NCI-H2081 (cell line): ENCODE measurements at regions not wholly inside any gene's neighbourhood (a gene's known extent, or its start where the extent isn't known, plus 50 kb on each side); places are given as distances from the start of the nearest gene placed in this dataset.

Source experiments
- DNase-seq, 2 experiments: peaks; one replicate each; lab custom pipeline; 2025; lab: John Stamatoyannopoulos, UW

- DNase-seq, result no peak
These were observed 1107.3 kb upstream of the NRXN1 start for GRCh38 chr2:52139241-52139640.

GRCh38 chr2:52135235-52135634 is 1103.3 kb upstream of the NRXN1 start:
- no peak for DNase-seq

- DNase-seq, result no peak
These were observed 1096.1 kb upstream of the NRXN1 start for GRCh38 chr2:52128081-52128480.

DNA sequence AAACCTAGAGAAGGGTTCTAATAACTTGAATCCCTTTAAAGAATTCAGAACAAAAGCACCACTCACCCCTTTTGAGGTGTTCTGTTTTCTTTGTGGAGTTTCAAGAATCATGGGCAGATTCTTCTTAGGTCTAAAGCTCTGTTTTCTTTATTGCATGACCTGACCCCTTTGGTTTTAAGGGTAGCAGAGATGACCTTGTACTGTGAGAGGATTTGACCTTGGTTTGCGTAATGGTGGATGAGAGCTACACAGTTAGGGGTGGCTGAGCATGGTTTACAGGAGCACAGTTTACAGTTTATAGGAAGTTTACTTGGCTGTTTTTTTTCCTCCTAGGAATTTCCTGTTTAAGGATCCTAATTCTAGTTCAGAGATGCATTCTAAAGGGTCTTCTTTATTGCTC is 1095.6 kb upstream of the NRXN1 start:
- no peak for DNase-seq

DNA sequence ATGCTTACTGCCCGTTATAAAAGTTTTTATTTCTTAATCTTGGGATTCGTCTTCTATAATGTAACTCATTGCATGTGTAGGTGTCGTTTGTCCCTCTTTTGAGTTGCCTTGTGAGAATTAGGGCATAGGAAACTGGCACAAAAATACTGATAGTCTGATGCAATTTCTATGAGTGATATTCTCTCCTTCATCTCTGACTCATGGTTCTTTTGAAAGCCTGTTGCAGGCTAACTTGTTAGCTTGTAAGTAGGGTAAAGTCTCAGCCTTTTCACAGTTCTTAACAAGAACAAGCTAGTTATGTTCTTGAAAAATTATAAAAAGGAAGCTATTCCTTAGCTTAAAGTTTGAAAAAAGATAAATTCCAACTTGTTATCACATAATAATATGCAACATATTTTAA is 1085.4 kb upstream of the NRXN1 start:
- no peak for DNase-seq

- DNase-seq, result peak in 1 of 2 experiments; percentile 6
These were observed 1083.8 kb upstream of the NRXN1 start for GRCh38 chr2:52115750-52116149.

DNA sequence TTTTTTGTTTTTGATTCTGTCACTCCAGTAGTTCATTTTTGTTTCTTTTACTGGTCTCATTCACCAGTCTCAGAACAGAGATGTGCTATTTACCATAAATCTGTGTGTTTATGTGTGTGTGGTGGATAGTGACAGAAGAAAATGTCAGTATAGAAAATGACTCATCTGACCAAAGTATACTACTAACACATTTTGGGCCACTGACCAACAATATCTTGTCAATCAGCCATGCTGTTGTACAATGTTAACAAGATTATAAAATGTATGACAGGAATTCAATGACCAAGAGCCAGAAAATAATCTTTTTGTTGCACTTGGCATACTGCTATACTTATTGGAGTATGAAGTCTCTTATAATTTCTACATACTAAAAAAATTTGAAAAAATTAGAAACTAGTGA is 1081.4 kb upstream of the NRXN1 start:
- DNase-seq, result no peak

GRCh38 chr2:52112141-52112540 is 1080.2 kb upstream of the NRXN1 start:
- DNase-seq, result no peak

- DNase-seq, result no peak
These were observed 1075.2 kb upstream of the NRXN1 start for GRCh38 chr2:52107124-52107523.

DNA sequence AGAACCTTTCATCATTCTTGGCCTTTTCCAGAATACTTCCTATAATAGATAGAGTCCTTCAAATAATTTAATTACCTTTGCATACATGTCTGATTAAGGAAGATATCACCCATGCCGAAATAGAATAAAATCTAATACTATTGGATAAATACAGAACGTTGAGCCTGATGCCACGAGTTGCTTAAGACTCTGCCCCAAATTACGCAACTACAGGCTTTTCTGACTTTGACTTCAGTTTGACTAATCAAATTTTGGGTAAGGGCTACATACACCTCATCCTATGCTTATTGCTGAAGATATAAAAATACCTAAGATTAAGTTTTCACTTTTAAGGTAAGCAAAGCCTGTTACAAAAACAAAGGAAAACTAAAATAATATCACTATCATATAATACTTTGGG is 1065.1 kb upstream of the NRXN1 start:
- DNase-seq, result no peak

- DNase-seq, result no peak
These were observed 1052.8 kb upstream of the NRXN1 start for GRCh38 chr2:52084759-52085158.

GRCh38 chr2:52083214-52083613 is 1051.3 kb upstream of the NRXN1 start:
- no peak for DNase-seq

- no peak for DNase-seq
These were observed 1050.7 kb upstream of the NRXN1 start for GRCh38 chr2:52082646-52083045.

- no peak for DNase-seq
These were observed 1047.7 kb upstream of the NRXN1 start for GRCh38 chr2:52079602-52080001.

DNA sequence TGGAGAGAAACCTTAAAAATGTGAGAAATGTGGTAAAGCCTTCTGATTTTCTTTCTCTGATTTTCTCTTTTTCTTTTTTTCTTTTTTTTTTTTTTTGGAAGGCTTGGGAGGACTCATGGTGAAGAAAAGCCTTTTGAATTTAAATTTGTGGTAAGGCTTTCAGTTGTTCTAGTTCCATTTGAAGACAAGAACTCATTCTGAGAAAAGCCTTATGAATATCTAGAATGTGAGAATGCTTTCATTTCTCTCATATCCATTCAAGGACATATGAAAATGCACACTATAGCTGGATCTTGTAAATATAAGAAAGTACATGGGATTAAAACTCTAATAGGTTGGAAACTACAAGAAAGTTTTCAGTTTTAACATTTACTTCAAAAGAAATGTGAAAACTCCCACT is 1045.2 kb upstream of the NRXN1 start:
- DNase-seq, result no peak

DNA sequence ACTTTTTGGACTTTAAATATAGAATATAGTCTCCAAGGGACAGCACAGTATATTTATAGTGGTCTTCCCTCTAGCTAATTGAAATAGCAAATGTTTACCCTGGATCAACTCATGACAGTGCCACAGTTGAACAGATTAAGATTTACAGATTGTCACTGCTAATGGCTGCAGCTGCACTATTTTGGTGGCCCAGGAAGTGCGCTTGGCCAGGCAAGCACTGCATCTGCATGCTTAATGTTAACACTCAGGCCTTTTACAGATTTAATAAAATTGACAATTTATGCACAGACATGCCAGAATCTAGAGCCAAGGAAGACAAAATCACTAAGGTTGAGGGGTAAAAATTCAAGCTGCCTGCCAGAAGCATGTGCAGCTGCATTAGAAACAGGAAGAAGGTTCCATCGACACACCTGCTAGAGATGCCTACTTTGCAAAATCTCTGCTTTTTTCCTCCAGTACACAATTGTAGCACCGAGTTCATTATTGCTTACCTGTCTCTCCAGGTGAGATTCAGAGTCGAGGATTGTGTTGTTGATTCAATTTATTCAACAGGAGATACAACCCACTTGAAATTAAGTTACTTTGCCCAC is 1042.3 kb upstream of the NRXN1 start:
- DNase-seq, result peak; percentile 4 to 75

- DNase-seq, result peak in 1 of 2 experiments; percentile 9
These were observed 1041.0 kb upstream of the NRXN1 start for GRCh38 chr2:52072949-52073348.

- no peak for DNase-seq
These were observed 1038.7 kb upstream of the NRXN1 start for GRCh38 chr2:52070665-52071064.

DNA sequence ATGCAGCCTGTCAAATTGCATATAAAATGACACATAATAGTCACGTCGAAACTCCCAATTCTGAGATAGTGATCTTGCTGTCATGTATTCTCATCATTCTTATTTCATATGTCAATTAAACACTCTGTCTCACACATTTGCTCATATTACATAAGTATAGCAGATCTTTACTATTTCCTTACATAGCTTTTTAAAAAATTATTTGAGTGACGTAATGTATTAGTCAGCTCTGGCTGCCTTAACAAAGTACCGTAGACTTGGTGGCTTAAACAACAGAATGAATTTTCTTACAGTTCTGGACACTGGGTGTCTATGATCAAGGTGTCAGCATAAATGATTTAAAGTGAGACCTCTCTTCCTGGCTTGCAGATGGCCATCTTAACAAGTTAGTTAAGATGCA is 1032.3 kb upstream of the NRXN1 start:
- DNase-seq, result no peak

DNA sequence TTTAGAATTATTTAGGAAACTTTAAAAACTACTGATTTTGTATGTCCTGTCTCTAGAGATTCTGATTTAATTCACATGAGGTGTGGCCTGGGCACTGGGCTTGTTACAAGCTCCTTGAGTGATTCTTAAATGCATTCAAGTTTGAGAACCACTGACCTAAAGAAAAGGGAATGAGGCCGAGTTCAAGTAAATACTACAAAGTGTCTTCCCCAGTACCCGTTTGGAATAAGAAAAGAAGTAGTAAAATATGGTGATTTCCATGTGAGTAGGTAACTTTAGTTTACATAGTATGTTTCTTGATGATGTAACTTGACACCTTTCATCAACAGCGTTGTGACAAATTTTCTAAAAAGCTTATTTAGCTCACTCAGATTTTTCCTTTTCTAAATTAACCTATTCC is 1022.9 kb upstream of the NRXN1 start:
- no peak for DNase-seq

DNA sequence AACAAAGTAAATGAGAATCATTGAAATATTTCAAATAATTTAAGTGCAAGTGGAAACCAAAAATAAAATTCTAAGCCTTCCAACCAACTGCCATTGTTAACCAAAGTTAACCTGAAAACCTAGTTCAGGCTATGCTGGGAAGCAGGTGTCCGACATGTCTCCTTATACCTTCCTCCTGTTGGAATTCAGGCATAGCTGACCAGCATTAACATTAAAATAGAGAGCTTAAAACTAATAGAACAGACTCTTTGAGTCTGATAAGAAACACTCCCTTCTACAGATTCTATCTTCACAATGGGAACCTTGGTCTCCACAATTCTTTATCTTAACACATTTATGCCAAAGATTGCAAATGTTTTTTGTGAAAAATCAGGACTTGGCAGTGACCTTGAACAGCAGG is 1004.9 kb upstream of the NRXN1 start:
- no peak for DNase-seq

GRCh38 chr2:52036024-52036423 is 1004.1 kb upstream of the NRXN1 start:
- no peak for DNase-seq

GRCh38 chr2:52035391-52035790 is 1003.5 kb upstream of the NRXN1 start:
- DNase-seq, result no peak

GRCh38 chr2:52034706-52035105 is 1002.8 kb upstream of the NRXN1 start:
- DNase-seq, result peak; percentile 7 to 70

- no peak for DNase-seq
These were observed 990.1 kb upstream of the NRXN1 start for GRCh38 chr2:52022006-52022405.
